ENCODE measurements at regions not wholly inside any gene's neighbourhood (a gene's known extent, or its start where the extent isn't known, plus 50 kb on each side); places are given as distances from the start of the nearest gene placed in this dataset.

GRCh38 chr4:184575306-184575705 lies 73.9 kb downstream of the CASP3 start:
- Histone ChIP-seq H3K4me3 (no peak overlapping the region), H3K27ac (no peak overlapping the region), H3K4me1 (no peaks in the 10 kb centered on the region), H3K9me3 (no peaks in the 10 kb centered on the region), H3K27me3 (no peaks in the 10 kb centered on the region), H3K36me3 (no peaks in the 10 kb centered on the region)
- no peak for DNase-seq
- TF ChIP-seq CTCF (IDR thresholded peaks at IDR 0.05) (no peak), POLR2AphosphoS5 (IDR thresholded peaks at IDR 0.05) (no peak), POLR2A (IDR thresholded peaks at IDR 0.05) (no peak), EP300 (IDR thresholded peaks at IDR 0.05; ENCODE audit: low read depth) (no peak)
- intact Hi-C loops (cut with DNase I; ENCODE audit: low total_unique reads) (no loop called here), in situ Hi-C loops (cut with MboI; ENCODE audit: low pct_ligation_motif_present in 1 of 4, low pct_unique_long_range_greater_than_20kb in 1 of 4, low sequenced_read_pairs in 3 of 4) (no loop called here)
- 14 to 25% methylated on average over 1 of the region's 1 CpG for WGBS, 2 donors (ENCODE audit: low coverage in 1 of 2)

GRCh38 chr4:184574861-184575260 lies 74.4 kb downstream of the CASP3 start:
- no peak overlapping the region for H3K4me3 ChIP-seq
- WGBS, 2 donors (ENCODE audit: low coverage in 1 of 2) = 56 to 73% methylated on average over 5 of the region's 5 CpGs
- TF ChIP-seq POLR2A (IDR thresholded peaks at IDR 0.05) = no peak
- no peaks in the 10 kb centered on the region for H3K9me3 ChIP-seq
- intact Hi-C loops (cut with DNase I; ENCODE audit: low total_unique reads) = no loop called here
- H3K27ac ChIP-seq = no peak overlapping the region
- in situ Hi-C loops (cut with MboI; ENCODE audit: low pct_ligation_motif_present in 1 of 4, low pct_unique_long_range_greater_than_20kb in 1 of 4, low sequenced_read_pairs in 3 of 4) = no loop called here
- H3K27me3 ChIP-seq = no peaks in the 10 kb centered on the region
- no peaks in the 10 kb centered on the region for H3K4me1 ChIP-seq
- no peak for DNase-seq
- H3K36me3 ChIP-seq = no peaks in the 10 kb centered on the region

- WGBS, 2 donors (ENCODE audit: low coverage in 1 of 2) = 69 to 97% methylated on average over 2 of the region's 2 CpGs
- Histone ChIP-seq H3K9me3 (no peaks in the 10 kb centered on the region), H3K27me3 (no peaks in the 10 kb centered on the region), H3K4me1 (no peaks in the 10 kb centered on the region), H3K27ac (no peak overlapping the region), H3K4me3 (no peak overlapping the region), H3K36me3 (no peaks in the 10 kb centered on the region)
- intact Hi-C loops (cut with DNase I; ENCODE audit: low total_unique reads) = no loop called here
- in situ Hi-C loops (cut with MboI; ENCODE audit: low pct_ligation_motif_present in 1 of 4, low pct_unique_long_range_greater_than_20kb in 1 of 4, low sequenced_read_pairs in 3 of 4) = no loop called here
- TF ChIP-seq CTCF (IDR thresholded peaks at IDR 0.05) (no peak), POLR2AphosphoS5 (IDR thresholded peaks at IDR 0.05) (no peak), POLR2A (IDR thresholded peaks at IDR 0.05) (no peak), EP300 (IDR thresholded peaks at IDR 0.05; ENCODE audit: low read depth) (no peak)
- DNase-seq = no peak
Observed at GRCh38 chr4:184573701-184574100, 75.5 kb downstream of the CASP3 start.

GRCh38 chr4:184568770-184569169 lies 80.5 kb downstream of the CASP3 start:
- H3K36me3 ChIP-seq = no peaks in the 10 kb centered on the region
- H3K4me3 ChIP-seq = no peak overlapping the region
- TF ChIP-seq POLR2AphosphoS5 (IDR thresholded peaks at IDR 0.05) (no peak), EP300 (IDR thresholded peaks at IDR 0.05; ENCODE audit: low read depth) (no peak), CTCF (IDR thresholded peaks at IDR 0.05) (no peak), POLR2A (IDR thresholded peaks at IDR 0.05) (no peak)
- DNase-seq = no peak
- 67 to 80% methylated on average over 4 to 6 of the region's 6 CpGs for WGBS, 2 donors (ENCODE audit: low coverage in 1 of 2)
- no peak overlapping the region for H3K27ac ChIP-seq
- no peaks in the 10 kb centered on the region for H3K27me3 ChIP-seq
- no peaks in the 10 kb centered on the region for H3K9me3 ChIP-seq
- in situ Hi-C loops (cut with MboI; ENCODE audit: low pct_ligation_motif_present in 1 of 4, low pct_unique_long_range_greater_than_20kb in 1 of 4, low sequenced_read_pairs in 3 of 4) = no loop called here
- intact Hi-C loops (cut with DNase I; ENCODE audit: low total_unique reads) = no loop called here
- H3K4me1 ChIP-seq = no peaks in the 10 kb centered on the region

- no peaks in the 10 kb centered on the region for H3K4me1 ChIP-seq
- DNase-seq = no peak
- no peak for TF ChIP-seq EP300 (IDR thresholded peaks at IDR 0.05; ENCODE audit: low read depth)
- TF ChIP-seq CTCF (IDR thresholded peaks at IDR 0.05) = no peak
- no peak for TF ChIP-seq POLR2AphosphoS5 (IDR thresholded peaks at IDR 0.05)
- no peak for TF ChIP-seq POLR2A (IDR thresholded peaks at IDR 0.05)
- in situ Hi-C loops (cut with MboI; ENCODE audit: low pct_ligation_motif_present in 1 of 4, low pct_unique_long_range_greater_than_20kb in 1 of 4, low sequenced_read_pairs in 3 of 4) = no loop called here
- no peaks in the 10 kb centered on the region for H3K27me3 ChIP-seq
- no peak overlapping the region for H3K27ac ChIP-seq
- 83 to 100% methylated on average over 3 of the region's 3 CpGs for WGBS, 2 donors (ENCODE audit: low coverage in 1 of 2)
- H3K4me3 ChIP-seq = no peak overlapping the region
- H3K9me3 ChIP-seq = no peaks in the 10 kb centered on the region
- H3K36me3 ChIP-seq = no peaks in the 10 kb centered on the region
- intact Hi-C loops (cut with DNase I; ENCODE audit: low total_unique reads) = no loop called here
Observed at GRCh38 chr4:184563621-184564020, 85.6 kb downstream of the CASP3 start.
